K562 (cell line): ENCODE measurements at regions not wholly inside any gene's neighbourhood (a gene's known extent, or its start where the extent isn't known, plus 50 kb on each side); places are given as distances from the start of the nearest gene placed in this dataset.

Experiments used
- ARHGAP35 ChIP-seq: fragments of 450-650 bp; IDR thresholded peaks from 2 replicates; pipeline ENCODE4 v1.6.1; 2018; ENCODE audit not compliant: partially characterized antibody
- CHD1 ChIP-seq: fragments of 200-600 bp; sonication (generic); IDR thresholded peaks from one replicate; pipeline ENCODE4 v1.6.1; 2012; ENCODE audit warnings: mild to moderate bottlenecking, moderate library complexity, low read length, inconsistent platforms
- HDAC1 ChIP-seq, 2 experiments: fragments of 450-650 bp; IDR thresholded peaks; 2 replicates each; pipeline ENCODE4 v1.6.1; 2016 to 2017; ENCODE audit warnings: inconsistent platforms in 1 of 2, mild to moderate bottlenecking in 1 of 2, moderate library complexity in 1 of 2
- NCOA2 ChIP-seq, 2 experiments: fragments of 450-650 bp; IDR thresholded peaks; 2 replicates each; pipeline ENCODE4 v1.6.1; 2018; ENCODE audit warnings: mild to moderate bottlenecking in 2 of 2, moderate library complexity in 1 of 2; ENCODE audit not compliant: partially characterized antibody in 2 of 2
- XRCC3 ChIP-seq: fragments of 450-650 bp; IDR thresholded peaks from 2 replicates; pipeline ENCODE4 v1.6.1; 2017; ENCODE audit warnings: mild to moderate bottlenecking, moderate library complexity
- ZEB2 ChIP-seq: fragments of 450-650 bp; IDR thresholded peaks from 2 replicates; pipeline ENCODE4 v1.6.1; 2016
- ZNF232 ChIP-seq: sonication (generic); formaldehyde crosslinking; IDR thresholded peaks from 2 replicates; pipeline ENCODE4 v1.8.0; 2022; ENCODE audit warnings: mild to moderate bottlenecking, missing genetic modification reagents
- ZNF76 ChIP-seq: fragments of 250-450 bp; sonication (Bioruptor Pico); IDR thresholded peaks from 2 replicates; pipeline ENCODE4 v1.4.0; 2020; ENCODE audit warnings: mild to moderate bottlenecking, moderate library complexity, borderline replicate concordance
- TF ChIP-seq, protein P1 (sequence below): fragments of 450-650 bp; IDR thresholded peaks from 2 replicates; pipeline ENCODE4 v1.6.1; 2016; ENCODE audit warnings: mild to moderate bottlenecking, moderate library complexity
- TF ChIP-seq, protein P2 (sequence below): fragments of 200-800 bp; sonication (Bioruptor generic); IDR thresholded peaks from 2 replicates; pipeline ENCODE4 v1.6.1; 2017; ENCODE audit warnings: missing genetic modification characterization, missing compliant biosample characterization

DNA sequence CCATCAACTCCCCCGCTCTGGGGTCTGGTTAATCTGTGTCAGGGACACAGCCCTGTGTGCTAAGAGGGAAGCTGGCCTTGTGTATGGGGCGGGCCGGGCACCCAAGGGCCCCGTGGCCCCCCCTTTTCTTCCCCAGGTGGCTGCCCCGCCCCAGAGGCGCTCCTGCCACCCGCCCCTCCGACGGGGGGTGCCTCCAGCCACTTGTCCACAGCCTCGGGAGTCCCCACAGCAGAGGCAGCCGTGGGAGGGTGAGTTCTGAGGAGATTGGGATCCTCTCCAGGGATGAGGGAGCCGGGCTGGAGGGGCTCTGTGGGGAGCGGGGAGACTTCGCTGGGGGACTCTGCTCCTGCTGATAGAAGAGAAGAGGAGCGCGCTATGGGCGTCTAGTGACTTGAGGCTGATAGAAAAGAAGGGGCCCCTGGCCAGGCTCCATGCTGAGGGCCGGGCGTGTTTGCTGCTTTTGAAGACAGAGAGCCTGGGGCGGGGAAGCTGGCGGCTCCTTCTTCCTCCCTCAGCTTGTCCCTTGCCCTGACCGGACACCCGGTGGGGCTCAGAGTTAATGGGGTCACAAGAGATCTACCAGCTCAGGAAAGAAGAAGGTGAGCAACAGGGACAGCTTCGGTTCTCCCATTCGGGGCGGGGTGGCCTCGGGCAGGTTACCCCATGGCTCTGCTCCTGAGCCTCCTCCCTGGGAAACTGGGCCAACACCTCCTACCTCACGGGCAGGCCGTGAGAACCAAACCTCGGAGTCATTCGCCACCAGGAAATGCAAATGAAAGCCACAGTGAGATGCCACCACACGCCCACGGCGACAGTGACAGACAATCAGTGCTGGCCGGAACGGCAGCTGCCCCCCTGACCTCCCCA, 89.4 kb upstream of the TAF1B start (continued):
- TF ChIP-seq, protein P1, sequence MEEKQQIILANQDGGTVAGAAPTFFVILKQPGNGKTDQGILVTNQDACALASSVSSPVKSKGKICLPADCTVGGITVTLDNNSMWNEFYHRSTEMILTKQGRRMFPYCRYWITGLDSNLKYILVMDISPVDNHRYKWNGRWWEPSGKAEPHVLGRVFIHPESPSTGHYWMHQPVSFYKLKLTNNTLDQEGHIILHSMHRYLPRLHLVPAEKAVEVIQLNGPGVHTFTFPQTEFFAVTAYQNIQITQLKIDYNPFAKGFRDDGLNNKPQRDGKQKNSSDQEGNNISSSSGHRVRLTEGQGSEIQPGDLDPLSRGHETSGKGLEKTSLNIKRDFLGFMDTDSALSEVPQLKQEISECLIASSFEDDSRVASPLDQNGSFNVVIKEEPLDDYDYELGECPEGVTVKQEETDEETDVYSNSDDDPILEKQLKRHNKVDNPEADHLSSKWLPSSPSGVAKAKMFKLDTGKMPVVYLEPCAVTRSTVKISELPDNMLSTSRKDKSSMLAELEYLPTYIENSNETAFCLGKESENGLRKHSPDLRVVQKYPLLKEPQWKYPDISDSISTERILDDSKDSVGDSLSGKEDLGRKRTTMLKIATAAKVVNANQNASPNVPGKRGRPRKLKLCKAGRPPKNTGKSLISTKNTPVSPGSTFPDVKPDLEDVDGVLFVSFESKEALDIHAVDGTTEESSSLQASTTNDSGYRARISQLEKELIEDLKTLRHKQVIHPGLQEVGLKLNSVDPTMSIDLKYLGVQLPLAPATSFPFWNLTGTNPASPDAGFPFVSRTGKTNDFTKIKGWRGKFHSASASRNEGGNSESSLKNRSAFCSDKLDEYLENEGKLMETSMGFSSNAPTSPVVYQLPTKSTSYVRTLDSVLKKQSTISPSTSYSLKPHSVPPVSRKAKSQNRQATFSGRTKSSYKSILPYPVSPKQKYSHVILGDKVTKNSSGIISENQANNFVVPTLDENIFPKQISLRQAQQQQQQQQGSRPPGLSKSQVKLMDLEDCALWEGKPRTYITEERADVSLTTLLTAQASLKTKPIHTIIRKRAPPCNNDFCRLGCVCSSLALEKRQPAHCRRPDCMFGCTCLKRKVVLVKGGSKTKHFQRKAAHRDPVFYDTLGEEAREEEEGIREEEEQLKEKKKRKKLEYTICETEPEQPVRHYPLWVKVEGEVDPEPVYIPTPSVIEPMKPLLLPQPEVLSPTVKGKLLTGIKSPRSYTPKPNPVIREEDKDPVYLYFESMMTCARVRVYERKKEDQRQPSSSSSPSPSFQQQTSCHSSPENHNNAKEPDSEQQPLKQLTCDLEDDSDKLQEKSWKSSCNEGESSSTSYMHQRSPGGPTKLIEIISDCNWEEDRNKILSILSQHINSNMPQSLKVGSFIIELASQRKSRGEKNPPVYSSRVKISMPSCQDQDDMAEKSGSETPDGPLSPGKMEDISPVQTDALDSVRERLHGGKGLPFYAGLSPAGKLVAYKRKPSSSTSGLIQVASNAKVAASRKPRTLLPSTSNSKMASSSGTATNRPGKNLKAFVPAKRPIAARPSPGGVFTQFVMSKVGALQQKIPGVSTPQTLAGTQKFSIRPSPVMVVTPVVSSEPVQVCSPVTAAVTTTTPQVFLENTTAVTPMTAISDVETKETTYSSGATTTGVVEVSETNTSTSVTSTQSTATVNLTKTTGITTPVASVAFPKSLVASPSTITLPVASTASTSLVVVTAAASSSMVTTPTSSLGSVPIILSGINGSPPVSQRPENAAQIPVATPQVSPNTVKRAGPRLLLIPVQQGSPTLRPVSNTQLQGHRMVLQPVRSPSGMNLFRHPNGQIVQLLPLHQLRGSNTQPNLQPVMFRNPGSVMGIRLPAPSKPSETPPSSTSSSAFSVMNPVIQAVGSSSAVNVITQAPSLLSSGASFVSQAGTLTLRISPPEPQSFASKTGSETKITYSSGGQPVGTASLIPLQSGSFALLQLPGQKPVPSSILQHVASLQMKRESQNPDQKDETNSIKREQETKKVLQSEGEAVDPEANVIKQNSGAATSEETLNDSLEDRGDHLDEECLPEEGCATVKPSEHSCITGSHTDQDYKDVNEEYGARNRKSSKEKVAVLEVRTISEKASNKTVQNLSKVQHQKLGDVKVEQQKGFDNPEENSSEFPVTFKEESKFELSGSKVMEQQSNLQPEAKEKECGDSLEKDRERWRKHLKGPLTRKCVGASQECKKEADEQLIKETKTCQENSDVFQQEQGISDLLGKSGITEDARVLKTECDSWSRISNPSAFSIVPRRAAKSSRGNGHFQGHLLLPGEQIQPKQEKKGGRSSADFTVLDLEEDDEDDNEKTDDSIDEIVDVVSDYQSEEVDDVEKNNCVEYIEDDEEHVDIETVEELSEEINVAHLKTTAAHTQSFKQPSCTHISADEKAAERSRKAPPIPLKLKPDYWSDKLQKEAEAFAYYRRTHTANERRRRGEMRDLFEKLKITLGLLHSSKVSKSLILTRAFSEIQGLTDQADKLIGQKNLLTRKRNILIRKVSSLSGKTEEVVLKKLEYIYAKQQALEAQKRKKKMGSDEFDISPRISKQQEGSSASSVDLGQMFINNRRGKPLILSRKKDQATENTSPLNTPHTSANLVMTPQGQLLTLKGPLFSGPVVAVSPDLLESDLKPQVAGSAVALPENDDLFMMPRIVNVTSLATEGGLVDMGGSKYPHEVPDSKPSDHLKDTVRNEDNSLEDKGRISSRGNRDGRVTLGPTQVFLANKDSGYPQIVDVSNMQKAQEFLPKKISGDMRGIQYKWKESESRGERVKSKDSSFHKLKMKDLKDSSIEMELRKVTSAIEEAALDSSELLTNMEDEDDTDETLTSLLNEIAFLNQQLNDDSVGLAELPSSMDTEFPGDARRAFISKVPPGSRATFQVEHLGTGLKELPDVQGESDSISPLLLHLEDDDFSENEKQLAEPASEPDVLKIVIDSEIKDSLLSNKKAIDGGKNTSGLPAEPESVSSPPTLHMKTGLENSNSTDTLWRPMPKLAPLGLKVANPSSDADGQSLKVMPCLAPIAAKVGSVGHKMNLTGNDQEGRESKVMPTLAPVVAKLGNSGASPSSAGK = no peak
- TF ChIP-seq ARHGAP35 = no peak
- TF ChIP-seq HDAC1 (IDR thresholded peaks at IDR 0.05) = 0 out of 4 replicates have a peak, but pooled peaks of 1 of the 2 experiments have one; percentile 20
- TF ChIP-seq, protein P2, sequence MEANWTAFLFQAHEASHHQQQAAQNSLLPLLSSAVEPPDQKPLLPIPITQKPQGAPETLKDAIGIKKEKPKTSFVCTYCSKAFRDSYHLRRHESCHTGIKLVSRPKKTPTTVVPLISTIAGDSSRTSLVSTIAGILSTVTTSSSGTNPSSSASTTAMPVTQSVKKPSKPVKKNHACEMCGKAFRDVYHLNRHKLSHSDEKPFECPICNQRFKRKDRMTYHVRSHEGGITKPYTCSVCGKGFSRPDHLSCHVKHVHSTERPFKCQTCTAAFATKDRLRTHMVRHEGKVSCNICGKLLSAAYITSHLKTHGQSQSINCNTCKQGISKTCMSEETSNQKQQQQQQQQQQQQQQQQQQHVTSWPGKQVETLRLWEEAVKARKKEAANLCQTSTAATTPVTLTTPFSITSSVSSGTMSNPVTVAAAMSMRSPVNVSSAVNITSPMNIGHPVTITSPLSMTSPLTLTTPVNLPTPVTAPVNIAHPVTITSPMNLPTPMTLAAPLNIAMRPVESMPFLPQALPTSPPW = peak; percentile 70
- no peak for TF ChIP-seq XRCC3
- no peak for TF ChIP-seq ZNF232 (CRISPR knock-in tag)
- no peak for TF ChIP-seq NCOA2 (IDR thresholded peaks at IDR 0.05; ENCODE audit: partially characterized antibody in 2 of 2)
- no peak for TF ChIP-seq ZNF76 (CRISPR knock-in tag)
- TF ChIP-seq ZEB2 = no peak
- TF ChIP-seq CHD1 = no peak
- TF ChIP-seq, all 486 proteins: peak for 5
